Chondrocyte (in vitro differentiated cells): ENCODE measurements at regions not wholly inside any gene's neighbourhood (a gene's known extent, or its start where the extent isn't known, plus 50 kb on each side); places are given as distances from the start of the nearest gene placed in this dataset.

Source experiments
- DNase-seq: peaks from one replicate; pipeline ENCODE4 v3.0.0; 2021; ENCODE audit warnings: mixed read lengths, low spot score
- H3K27ac Mint-ChIP-seq: one replicate; pipeline ENCODE4 v1.8.0; 2021; ENCODE audit warnings: mild to moderate bottlenecking, moderate library complexity, mixed read lengths; ENCODE audit not compliant: unreplicated experiment
- H3K27me3 Mint-ChIP-seq: 2 replicates; pipeline ENCODE4 v1.8.0; 2021; ENCODE audit warnings: low read depth, mixed read lengths
- H3K36me3 Mint-ChIP-seq: 2 replicates; pipeline ENCODE4 v1.8.0; 2021; ENCODE audit warnings: low read depth, mixed read lengths
- H3K4me1 Mint-ChIP-seq: 2 replicates; pipeline ENCODE4 v1.8.0; 2021; ENCODE audit warnings: low read depth, mild to moderate bottlenecking, mixed read lengths
- H3K4me3 Mint-ChIP-seq: one replicate; pipeline ENCODE4 v1.8.0; 2021; ENCODE audit warnings: mild to moderate bottlenecking, moderate library complexity, mixed read lengths; ENCODE audit not compliant: unreplicated experiment
- H3K9me3 Mint-ChIP-seq: 2 replicates; pipeline ENCODE4 v1.8.0; 2021; ENCODE audit warnings: low read depth, mixed read lengths
- TF ChIP-seq, protein P1 (sequence below): fragments of 200-600 bp; sonication (generic); IDR thresholded peaks from 2 replicates; pipeline ENCODE4 v1.5.0; 2021; ENCODE audit warnings: antibody characterized with exemption, mild to moderate bottlenecking, moderate library complexity

DNA sequence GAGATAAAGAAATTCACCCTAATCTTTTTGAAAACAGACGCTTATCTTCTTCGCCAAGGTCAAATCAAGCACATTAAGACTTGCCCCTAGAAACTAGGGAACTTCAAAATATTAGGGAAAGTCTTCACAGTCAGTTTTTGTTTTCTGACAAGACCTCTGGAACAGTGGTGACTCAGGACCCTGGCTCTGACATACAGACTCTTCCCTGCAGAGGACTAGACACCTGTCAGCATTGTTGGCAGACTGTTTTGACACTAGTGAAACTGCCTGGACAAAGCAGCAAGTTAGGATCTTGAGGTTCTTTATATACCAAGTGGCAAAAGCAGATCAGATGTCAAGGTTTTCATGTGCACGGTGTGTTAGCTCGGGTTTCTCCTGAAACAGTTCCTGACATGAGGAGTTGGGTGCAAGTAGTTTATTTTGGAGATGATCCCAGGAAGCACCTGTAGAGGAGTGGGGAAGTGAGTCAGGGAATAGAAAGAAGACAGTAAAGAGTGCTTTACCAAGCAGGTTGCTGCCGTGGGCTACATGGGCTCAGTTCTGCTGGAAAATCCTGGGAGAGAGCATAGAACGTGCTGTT lies 182.0 kb upstream of the IRX5 start:
- DNase-seq: no peak
- no peak overlapping the region for H3K27ac Mint-ChIP-seq
- no peaks in the 10 kb centered on the region for H3K4me1 Mint-ChIP-seq
- peaks cover 26% of the 10 kb centered on the region for H3K27me3 Mint-ChIP-seq
- no peak overlapping the region for H3K4me3 Mint-ChIP-seq
- TF ChIP-seq, protein P1, sequence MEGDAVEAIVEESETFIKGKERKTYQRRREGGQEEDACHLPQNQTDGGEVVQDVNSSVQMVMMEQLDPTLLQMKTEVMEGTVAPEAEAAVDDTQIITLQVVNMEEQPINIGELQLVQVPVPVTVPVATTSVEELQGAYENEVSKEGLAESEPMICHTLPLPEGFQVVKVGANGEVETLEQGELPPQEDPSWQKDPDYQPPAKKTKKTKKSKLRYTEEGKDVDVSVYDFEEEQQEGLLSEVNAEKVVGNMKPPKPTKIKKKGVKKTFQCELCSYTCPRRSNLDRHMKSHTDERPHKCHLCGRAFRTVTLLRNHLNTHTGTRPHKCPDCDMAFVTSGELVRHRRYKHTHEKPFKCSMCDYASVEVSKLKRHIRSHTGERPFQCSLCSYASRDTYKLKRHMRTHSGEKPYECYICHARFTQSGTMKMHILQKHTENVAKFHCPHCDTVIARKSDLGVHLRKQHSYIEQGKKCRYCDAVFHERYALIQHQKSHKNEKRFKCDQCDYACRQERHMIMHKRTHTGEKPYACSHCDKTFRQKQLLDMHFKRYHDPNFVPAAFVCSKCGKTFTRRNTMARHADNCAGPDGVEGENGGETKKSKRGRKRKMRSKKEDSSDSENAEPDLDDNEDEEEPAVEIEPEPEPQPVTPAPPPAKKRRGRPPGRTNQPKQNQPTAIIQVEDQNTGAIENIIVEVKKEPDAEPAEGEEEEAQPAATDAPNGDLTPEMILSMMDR: no peak
- no peaks in the 10 kb centered on the region for H3K36me3 Mint-ChIP-seq
- no peaks in the 10 kb centered on the region for H3K9me3 Mint-ChIP-seq

DNA sequence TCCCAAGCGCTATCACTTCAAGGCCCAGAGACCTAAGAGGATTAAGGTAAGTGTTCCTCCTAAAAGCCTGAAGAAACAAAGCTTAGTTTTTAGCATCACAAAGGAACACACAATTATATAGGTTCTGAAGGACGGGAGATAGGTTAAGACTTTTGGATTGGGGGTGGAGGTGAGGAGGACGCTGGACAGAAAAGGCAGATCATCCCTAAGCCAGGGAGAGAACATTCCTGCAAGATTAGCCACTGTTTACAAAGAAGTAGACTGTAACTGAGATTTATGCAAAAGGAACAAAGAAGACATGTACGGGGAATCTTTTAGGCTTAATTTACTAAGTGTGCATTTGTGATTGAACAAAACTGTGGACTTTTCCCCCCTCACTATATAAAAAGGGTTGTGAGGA lies 184.1 kb upstream of the IRX5 start:
- Mint-ChIP-seq H3K27me3 (peaks cover 34% of the 10 kb centered on the region), H3K9me3 (no peaks in the 10 kb centered on the region)

DNA sequence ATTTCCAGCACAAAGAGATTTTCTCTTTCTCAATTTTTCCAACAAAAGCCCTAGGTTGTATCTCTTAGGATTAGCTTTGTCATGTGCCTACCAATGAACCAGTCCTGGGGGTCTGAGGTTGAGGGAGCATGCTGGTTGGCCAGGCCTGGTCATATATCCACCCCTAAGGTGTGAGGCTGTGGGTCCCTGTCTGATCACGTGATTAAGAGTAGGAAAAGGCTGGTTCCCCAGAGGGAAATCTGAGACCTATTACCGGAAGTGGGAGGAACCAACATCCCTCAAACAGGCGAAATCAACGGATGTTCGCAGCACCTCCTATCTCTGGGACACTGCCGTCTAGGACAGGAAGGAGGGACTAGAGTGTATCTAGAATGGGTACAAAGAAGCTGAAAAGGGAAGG lies 185.7 kb upstream of the IRX5 start:
- no peaks in the 10 kb centered on the region for H3K4me1 Mint-ChIP-seq
- TF ChIP-seq, protein P1: no peak
- H3K36me3 Mint-ChIP-seq: no peaks in the 10 kb centered on the region
- H3K27ac Mint-ChIP-seq: no peak overlapping the region
- DNase-seq: no peak
- H3K4me3 Mint-ChIP-seq: no peak overlapping the region
- H3K27me3 Mint-ChIP-seq: peaks cover 28% of the 10 kb centered on the region
- H3K9me3 Mint-ChIP-seq: no peaks in the 10 kb centered on the region

More for the DNA sequence above, 184.1 kb upstream of the IRX5 start:
- Mint-ChIP-seq H3K4me1 (no peaks in the 10 kb centered on the region), H3K36me3 (no peaks in the 10 kb centered on the region), H3K27ac (no peak overlapping the region), H3K4me3 (no peak overlapping the region)
- TF ChIP-seq, protein P1: no peak
- no peak for DNase-seq

DNA sequence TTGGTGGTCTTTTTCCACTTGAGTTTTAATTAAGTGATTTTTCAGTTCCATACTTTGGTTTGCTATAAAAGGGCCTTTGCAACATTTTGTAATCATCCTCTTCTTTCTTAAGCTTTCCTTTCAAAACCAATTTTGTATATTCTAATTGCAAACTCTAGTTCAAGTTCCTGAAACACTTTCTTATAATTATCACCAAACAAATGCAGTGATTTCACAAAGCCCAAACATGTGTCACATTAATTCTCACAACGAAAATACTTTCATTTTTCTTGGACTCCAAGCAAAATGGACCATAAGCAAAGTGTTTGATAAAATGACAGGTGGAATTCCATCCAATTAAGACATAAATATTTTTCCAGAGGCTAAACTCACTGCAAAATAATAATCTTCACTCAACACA lies 188.2 kb upstream of the IRX5 start:
- no peak overlapping the region for H3K4me3 Mint-ChIP-seq

GRCh38 chr16:54739381-54739780 lies 191.3 kb upstream of the IRX5 start:
- Mint-ChIP-seq H3K36me3 (no peaks in the 10 kb centered on the region), H3K4me1 (no peaks in the 10 kb centered on the region), H3K27ac (no peak overlapping the region), H3K4me3 (no peak overlapping the region), H3K9me3 (no peaks in the 10 kb centered on the region), H3K27me3 (peaks cover 17% of the 10 kb centered on the region)
- no peak for DNase-seq
- TF ChIP-seq, protein P1: no peak

More for the DNA sequence above, 188.2 kb upstream of the IRX5 start:
- no peaks in the 10 kb centered on the region for H3K4me1 Mint-ChIP-seq
- no peak for DNase-seq
- no peak overlapping the region for H3K27ac Mint-ChIP-seq
- TF ChIP-seq, protein P1: no peak
- no peaks in the 10 kb centered on the region for H3K9me3 Mint-ChIP-seq
- H3K27me3 Mint-ChIP-seq: peaks cover 19% of the 10 kb centered on the region
- H3K36me3 Mint-ChIP-seq: no peaks in the 10 kb centered on the region
